Eye (tissue), 1 donor: ENCODE measurements at regions not wholly inside any gene's neighbourhood (a gene's known extent, or its start where the extent isn't known, plus 50 kb on each side); places are given as distances from the start of the nearest gene placed in this dataset.
"Not testable (repeated sequence)": the region's sequence is repeated elsewhere in the genome, so short reads cannot be mapped to it uniquely, and the experiment has no call there.

Source experiments
- DNase-seq: peaks from one replicate; pipeline ENCODE4 v3.0.0-alpha.2; 2015

- no peak for DNase-seq
These were observed 77.6 kb downstream of the SETD4 start for GRCh38 chr21:35982717-35983116.

- no peak for DNase-seq
These were observed 78.7 kb downstream of the SETD4 start for GRCh38 chr21:35981514-35982070.

GRCh38 chr21:35980821-35981220 is 79.5 kb downstream of the SETD4 start:
- DNase-seq, result no peak

- DNase-seq, result not testable (repeated sequence)
These were observed 82.5 kb downstream of the SETD4 start for GRCh38 chr21:35977860-35978259.

GRCh38 chr21:35976929-35977328 is 83.4 kb downstream of the SETD4 start:
- no peak for DNase-seq

- no peak for DNase-seq
These were observed 83.8 kb downstream of the SETD4 start for GRCh38 chr21:35976481-35976880.

- DNase-seq, result no peak
These were observed 85.6 kb downstream of the SETD4 start for GRCh38 chr21:35974775-35975174.

GRCh38 chr21:35971824-35972223 is 88.5 kb downstream of the SETD4 start:
- no peak for DNase-seq

- peak; percentile 46 for DNase-seq
These were observed 91.0 kb downstream of the SETD4 start for GRCh38 chr21:35969281-35969680.

GRCh38 chr21:35968564-35968963 is 91.8 kb downstream of the SETD4 start:
- DNase-seq, result no peak

- DNase-seq, result no peak
These were observed 94.6 kb downstream of the SETD4 start for GRCh38 chr21:35965699-35966098.

- DNase-seq, result no peak
These were observed 96.3 kb downstream of the SETD4 start for GRCh38 chr21:35963920-35964451.

- no peak for DNase-seq
These were observed 97.4 kb downstream of the SETD4 start for GRCh38 chr21:35962917-35963316.

- DNase-seq, result no peak
These were observed 106.3 kb downstream of the SETD4 start for GRCh38 chr21:35954066-35954465.

GRCh38 chr21:35953597-35953996 is 106.7 kb downstream of the SETD4 start:
- no peak for DNase-seq

GRCh38 chr21:35952651-35953340 is 107.5 kb downstream of the SETD4 start:
- DNase-seq, result no peak

- DNase-seq, result no peak
These were observed 111.3 kb downstream of the SETD4 start for GRCh38 chr21:35948982-35949381.

- DNase-seq, result no peak
These were observed 115.1 kb downstream of the SETD4 start for GRCh38 chr21:35945089-35945671.

- DNase-seq, result no peak
These were observed 116.6 kb downstream of the SETD4 start for GRCh38 chr21:35943752-35944151.

- no peak for DNase-seq
These were observed 117.8 kb downstream of the SETD4 start for GRCh38 chr21:35942211-35943144.

- peak; percentile 91 for DNase-seq
These were observed 120.0 kb downstream of the SETD4 start for GRCh38 chr21:35940074-35940927.

- DNase-seq, result no peak
These were observed 121.9 kb downstream of the SETD4 start for GRCh38 chr21:35938446-35938845.
